ENCODE measurements at regions not wholly inside any gene's neighbourhood (a gene's known extent, or its start where the extent isn't known, plus 50 kb on each side); places are given as distances from the start of the nearest gene placed in this dataset.

DNA sequence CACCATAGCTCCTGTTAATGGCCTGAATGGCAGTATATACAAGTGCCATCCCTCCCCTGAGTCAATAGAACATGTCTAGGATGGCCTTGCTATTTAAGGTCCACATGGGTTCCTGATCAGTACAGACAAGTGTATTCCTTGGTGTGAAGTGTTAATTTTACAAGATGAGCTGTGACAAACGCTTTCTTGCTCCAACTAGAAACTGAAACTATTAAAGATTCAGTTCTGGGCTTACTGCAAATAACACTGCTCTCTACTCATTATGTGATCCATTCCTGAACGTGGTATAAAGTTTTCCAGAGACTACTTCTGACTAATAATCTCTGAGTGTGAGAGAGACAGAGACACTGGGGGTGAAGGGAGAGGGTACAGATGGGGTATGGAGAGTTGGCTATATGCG is 198.0 kb upstream of the FBXL4 start:
- TF ChIP-seq, protein P1, sequence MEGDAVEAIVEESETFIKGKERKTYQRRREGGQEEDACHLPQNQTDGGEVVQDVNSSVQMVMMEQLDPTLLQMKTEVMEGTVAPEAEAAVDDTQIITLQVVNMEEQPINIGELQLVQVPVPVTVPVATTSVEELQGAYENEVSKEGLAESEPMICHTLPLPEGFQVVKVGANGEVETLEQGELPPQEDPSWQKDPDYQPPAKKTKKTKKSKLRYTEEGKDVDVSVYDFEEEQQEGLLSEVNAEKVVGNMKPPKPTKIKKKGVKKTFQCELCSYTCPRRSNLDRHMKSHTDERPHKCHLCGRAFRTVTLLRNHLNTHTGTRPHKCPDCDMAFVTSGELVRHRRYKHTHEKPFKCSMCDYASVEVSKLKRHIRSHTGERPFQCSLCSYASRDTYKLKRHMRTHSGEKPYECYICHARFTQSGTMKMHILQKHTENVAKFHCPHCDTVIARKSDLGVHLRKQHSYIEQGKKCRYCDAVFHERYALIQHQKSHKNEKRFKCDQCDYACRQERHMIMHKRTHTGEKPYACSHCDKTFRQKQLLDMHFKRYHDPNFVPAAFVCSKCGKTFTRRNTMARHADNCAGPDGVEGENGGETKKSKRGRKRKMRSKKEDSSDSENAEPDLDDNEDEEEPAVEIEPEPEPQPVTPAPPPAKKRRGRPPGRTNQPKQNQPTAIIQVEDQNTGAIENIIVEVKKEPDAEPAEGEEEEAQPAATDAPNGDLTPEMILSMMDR (IDR thresholded peaks at IDR 0.05), result no peak
- TF ChIP-seq POLR2A (IDR thresholded peaks at IDR 0.05), result no peak
